GM04503 (cell line): ENCODE measurements at regions not wholly inside any gene's neighbourhood (a gene's known extent, or its start where the extent isn't known, plus 50 kb on each side); places are given as distances from the start of the nearest gene placed in this dataset.

ENCODE experiments used
- DNase-seq: peaks from one replicate; pipeline ENCODE4 v3.0.0-alpha.2; 2012; ENCODE audit warnings: low read depth

DNA sequence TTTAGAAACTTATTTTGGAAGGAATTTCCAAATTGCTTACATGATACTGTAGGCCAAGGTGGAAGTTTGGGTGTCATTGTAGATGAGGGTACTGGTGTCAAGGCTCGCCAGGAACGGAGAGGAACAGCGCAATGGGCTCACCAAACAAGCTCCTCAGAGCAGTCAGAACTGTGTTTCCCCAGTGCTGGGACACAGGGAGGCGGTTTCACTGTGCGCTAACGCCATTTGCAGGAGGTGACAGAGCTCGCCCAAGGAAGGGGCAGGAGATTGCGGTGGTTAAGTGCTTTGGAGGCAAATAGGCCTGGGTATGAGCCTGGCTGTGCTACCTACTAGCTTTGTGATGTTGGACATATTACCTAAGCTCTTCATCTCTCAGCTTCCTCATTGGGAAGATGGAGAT lies 57.3 kb downstream of the HHEX start:
- DNase-seq, result no peak

DNA sequence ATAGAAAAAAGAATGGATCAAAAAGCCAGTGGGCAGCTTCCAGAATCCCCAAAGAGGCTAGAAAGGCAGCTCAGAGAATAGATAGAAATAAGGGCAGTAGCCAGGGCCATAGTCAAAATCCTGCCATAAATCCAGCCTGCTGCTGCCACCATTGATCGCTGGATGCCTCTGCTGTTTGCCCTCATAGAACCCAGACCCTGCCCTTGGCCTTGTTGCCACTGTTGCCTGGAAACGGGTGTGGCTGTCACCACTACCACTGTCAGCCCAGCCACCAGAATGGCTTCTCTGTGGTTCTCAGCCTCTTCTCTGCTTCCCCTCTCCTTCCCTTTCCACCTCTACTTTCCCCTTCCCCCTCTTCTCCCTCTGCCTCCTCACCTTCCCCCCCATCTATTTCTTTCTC lies 57.8 kb downstream of the HHEX start:
- DNase-seq, result no peak

DNA sequence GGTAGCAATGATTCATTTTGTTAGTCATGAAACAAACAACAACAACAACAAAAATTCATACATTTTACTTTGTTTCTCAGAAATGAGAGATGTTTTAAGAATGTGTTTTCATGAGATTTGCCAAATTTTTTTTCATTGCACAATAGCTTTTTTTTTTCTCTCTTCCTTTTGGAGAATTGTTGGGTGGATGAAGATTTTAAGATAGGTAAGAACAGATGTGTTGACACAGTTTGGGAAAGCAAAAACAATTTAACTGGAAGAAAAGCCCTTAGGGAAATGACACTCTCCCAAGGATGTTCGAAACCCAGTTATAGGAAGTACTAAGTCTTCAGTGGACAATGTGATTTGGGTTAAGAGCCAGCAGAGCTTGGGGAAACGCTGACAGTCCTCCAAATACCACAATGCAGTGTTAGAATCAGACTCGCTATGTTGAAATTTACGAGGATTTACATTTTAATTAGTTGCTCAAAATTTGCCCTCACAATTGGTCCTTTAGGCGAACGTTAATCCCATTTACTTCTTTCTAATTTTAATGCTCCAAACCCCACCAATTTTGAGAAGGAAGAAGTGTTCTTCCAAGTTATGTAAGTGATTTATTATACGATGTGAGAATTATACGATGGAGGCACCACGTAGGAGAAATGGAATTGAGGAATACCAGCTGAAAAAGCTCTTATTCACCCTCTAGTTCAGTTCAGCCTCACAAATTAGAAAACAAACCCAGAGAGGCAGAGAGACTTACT lies 61.2 kb downstream of the HHEX start:
- DNase-seq, result peak; percentile 51

- DNase-seq, result no peak
Observed at GRCh38 chr10:92751534-92751811, 61.7 kb downstream of the HHEX start.

- no peak for DNase-seq
Observed at GRCh38 chr10:92751827-92752226, 62.1 kb downstream of the HHEX start.

- no peak for DNase-seq
Observed at GRCh38 chr10:92753865-92754264, 64.1 kb downstream of the HHEX start.

DNA sequence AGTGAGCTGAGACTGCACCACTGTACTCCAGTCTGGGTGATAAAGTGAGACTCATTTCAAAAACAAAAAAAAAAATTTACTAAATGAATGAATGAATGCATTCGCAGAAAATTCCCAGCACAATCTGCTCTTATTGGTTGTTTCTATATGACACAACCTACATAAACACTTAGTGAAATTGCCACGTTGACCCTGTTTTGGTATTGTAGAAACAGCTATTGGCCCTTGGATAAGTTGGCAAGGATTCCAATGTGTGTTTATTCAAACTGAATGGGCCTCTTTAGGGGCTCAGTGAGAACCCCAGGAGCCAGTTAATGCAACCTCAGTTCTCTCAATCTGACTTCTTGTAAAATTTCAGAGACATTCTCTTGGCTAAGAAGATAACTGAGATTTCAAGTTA lies 66.0 kb downstream of the HHEX start:
- DNase-seq, result no peak

DNA sequence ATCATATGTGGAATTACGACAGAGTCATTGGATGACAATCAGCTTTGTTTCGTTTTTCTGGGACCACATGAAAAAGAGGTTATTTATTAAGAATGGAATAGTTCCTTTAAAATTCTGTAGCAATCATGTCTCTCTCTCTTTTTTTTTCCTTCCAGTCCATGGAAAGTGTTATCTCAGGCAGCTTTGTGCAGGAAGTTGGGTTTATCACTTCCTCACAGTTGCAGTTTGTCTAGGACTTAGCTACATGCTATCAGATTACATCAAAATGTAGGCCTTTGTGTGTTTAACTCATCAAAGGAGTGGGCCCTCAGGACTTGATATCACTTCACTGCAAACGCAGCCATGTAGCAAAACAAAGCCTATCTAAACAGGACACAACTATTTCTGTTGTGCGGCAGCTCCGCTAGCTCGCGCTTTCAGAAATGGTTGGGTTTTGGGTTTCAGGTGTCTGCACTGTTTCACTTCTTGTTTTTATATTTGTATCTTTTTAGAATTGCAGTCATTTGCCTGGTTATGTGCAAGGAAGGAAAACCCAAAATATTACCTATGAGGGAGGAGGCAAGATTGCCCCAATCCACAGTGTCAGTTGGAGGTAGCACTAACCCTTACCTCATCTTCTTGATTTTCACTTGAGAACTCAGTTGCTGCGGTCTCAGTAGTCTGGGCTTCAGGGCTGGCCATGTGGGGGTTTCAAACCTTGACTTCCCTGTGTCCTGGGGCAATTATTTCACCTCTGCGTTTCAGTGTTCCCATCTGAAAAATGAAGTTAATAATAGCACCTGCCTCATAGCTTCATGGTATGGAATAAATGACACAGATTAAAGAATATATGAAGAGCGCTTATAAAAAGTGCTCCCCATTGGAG lies 66.7 kb downstream of the HHEX start:
- DNase-seq, result no peak

DNA sequence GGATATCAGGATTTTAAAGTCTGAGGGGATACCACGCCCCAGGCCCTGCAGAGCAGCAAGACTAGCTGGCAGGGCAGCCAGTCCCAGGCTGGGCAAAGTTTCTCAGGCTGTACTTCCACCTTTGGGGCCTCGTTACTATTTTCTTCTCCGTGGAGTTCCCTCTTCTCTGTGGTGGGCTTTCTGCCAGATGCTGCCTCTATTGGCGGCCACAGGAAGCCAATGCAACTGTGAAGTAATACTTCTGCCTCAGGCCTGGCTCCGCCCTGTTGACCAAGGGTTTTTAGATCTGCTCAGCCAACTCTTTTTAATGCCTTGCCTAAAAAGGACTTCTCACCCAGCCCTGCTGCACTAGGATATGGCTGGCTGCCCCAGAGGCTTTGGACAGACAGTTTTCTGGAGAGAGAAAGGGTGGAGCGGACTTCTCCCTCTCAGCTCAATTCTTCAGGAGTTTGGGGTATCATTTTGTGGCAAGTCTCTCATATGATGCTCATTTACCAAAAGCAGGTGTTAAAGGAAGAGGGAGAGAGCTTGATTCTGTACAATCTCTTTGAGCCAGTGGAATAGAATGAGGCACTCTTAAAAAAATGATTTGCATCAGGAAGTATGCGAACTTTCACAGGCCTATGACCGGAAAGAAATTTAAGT lies 67.4 kb downstream of the HHEX start:
- peak; percentile 32 for DNase-seq

- no peak for DNase-seq
Observed at GRCh38 chr10:92757711-92758104, 68.0 kb downstream of the HHEX start.

DNA sequence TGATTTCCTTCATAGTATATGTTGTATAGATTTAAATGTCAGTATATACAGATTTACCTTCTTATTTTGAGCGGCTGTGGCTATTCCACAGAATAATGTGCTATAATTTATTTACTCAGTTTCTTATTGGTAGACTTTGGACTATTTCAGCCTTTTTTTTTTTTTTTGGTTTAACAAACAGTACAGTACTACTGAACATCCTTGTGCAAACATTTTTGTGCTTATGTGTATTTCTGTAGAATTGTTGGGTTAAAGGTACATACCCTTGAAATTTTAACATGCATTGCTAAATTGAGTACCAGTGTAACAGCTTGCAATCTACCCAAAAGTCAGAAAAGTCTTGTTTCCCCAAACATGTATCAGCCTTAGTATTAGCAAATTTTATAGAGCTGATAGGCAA lies 68.8 kb downstream of the HHEX start:
- DNase-seq, result no peak

GRCh38 chr10:92760609-92761008 lies 70.9 kb downstream of the HHEX start:
- DNase-seq, result peak; percentile 25

GRCh38 chr10:92761571-92761970 lies 71.8 kb downstream of the HHEX start:
- DNase-seq, result no peak

DNA sequence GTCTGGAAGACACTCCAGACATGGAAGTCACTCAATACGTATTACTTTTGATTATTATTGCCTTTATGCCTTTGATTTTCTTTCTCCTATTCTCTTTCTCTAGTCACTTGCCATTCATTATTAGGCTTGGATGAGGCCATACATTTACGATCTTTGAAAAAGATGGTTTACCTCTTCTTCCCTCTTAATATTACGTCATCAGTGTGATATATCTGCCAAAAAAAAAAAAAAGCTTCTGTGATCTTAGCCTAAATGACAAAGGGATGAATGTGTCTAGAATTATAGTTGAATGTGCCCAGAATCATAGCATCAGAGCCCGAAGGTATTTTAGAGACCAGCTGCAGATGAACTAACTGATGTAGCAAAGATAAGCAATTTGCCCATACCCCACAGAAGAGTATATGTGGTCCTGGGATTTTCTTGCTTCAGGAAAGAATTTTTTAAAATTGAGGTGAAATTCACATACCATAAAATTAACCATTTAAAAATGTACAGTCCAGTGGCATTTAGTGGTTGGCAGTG lies 73.9 kb downstream of the HHEX start:
- no peak for DNase-seq

- DNase-seq, result no peak
Observed at GRCh38 chr10:92766451-92766850, 76.7 kb downstream of the HHEX start.

DNA sequence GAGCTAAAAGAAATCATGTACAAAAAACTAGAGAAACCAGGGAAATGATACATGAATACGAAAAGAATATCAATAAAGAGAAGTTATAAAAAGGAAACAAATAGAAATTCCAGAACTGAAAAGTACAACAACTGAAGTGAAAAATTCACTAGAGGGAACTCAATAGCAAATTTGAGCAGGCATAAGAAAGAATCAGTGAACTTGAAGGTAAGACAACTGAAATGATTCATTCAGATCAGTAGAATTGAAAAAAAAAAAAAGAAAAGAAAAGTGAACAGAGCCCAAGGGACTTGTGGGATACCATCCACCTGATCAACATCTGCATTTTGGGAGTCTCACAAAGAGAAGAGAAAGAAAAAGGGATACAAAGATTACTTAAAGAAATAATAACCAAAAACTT lies 78.3 kb downstream of the HHEX start:
- no peak for DNase-seq

GRCh38 chr10:92773776-92774175 lies 74.5 kb upstream of the EXOC6 start:
- DNase-seq, result no peak

- no peak for DNase-seq
Observed at GRCh38 chr10:92778091-92778490, 70.2 kb upstream of the EXOC6 start.

- DNase-seq, result no peak
Observed at GRCh38 chr10:92785118-92785517, 63.2 kb upstream of the EXOC6 start.

- no peak for DNase-seq
Observed at GRCh38 chr10:92787557-92788152, 60.7 kb upstream of the EXOC6 start.

- DNase-seq, result no peak
Observed at GRCh38 chr10:92789067-92789466, 59.3 kb upstream of the EXOC6 start.

- no peak for DNase-seq
Observed at GRCh38 chr10:92789786-92790185, 58.5 kb upstream of the EXOC6 start.

GRCh38 chr10:92790440-92790839 lies 57.9 kb upstream of the EXOC6 start:
- DNase-seq, result no peak
